T-helper 9 cell (primary cell): ENCODE measurements at regions not wholly inside any gene's neighbourhood (a gene's known extent, or its start where the extent isn't known, plus 50 kb on each side); places are given as distances from the start of the nearest gene placed in this dataset.
"Not testable (repeated sequence)": the region's sequence is repeated elsewhere in the genome, so short reads cannot be mapped to it uniquely, and the experiment has no call there.

Source experiments
- DNase-seq: peaks from one replicate; pipeline ENCODE4 v3.0.0-alpha.2; 2020

- DNase-seq = no peak
These were observed 58.3 kb upstream of the EEA1 start for GRCh38 chr12:92987362-92987761.

GRCh38 chr12:92987846-92988621 is 58.9 kb upstream of the EEA1 start:
- DNase-seq = no peak

- no peak for DNase-seq
These were observed 59.6 kb upstream of the EEA1 start for GRCh38 chr12:92988622-92989130.

- DNase-seq = no peak
These were observed 60.8 kb upstream of the EEA1 start for GRCh38 chr12:92989715-92990484.

- no peak for DNase-seq
These were observed 62.0 kb upstream of the EEA1 start for GRCh38 chr12:92991134-92991533.

- no peak for DNase-seq
These were observed 62.9 kb upstream of the EEA1 start for GRCh38 chr12:92992041-92992440.

- no peak for DNase-seq
These were observed 64.2 kb upstream of the EEA1 start for GRCh38 chr12:92993259-92993658.

GRCh38 chr12:92995258-92995903 is 66.3 kb upstream of the EEA1 start:
- DNase-seq = no peak

- DNase-seq = no peak
These were observed 70.9 kb upstream of the EEA1 start for GRCh38 chr12:93000026-93000425.

GRCh38 chr12:93001407-93001806 is 72.3 kb upstream of the EEA1 start:
- no peak for DNase-seq

- no peak for DNase-seq
These were observed 73.4 kb upstream of the EEA1 start for GRCh38 chr12:93002293-93003054.

- no peak for DNase-seq
These were observed 74.6 kb upstream of the EEA1 start for GRCh38 chr12:93003531-93004239.

- DNase-seq = no peak
These were observed 76.9 kb upstream of the EEA1 start for GRCh38 chr12:93005928-93006392.

GRCh38 chr12:93006471-93007208 is 77.5 kb upstream of the EEA1 start:
- no peak for DNase-seq

- no peak for DNase-seq
These were observed 78.4 kb upstream of the EEA1 start for GRCh38 chr12:93007544-93007943.

- DNase-seq = no peak
These were observed 79.1 kb upstream of the EEA1 start for GRCh38 chr12:93008044-93008778.

GRCh38 chr12:93008880-93009279 is 79.8 kb upstream of the EEA1 start:
- DNase-seq = not testable (repeated sequence)

- DNase-seq = no peak
These were observed 80.4 kb upstream of the EEA1 start for GRCh38 chr12:93009533-93009932.

- no peak for DNase-seq
These were observed 81.4 kb upstream of the EEA1 start for GRCh38 chr12:93010461-93010860.

GRCh38 chr12:93011100-93011499 is 82.0 kb upstream of the EEA1 start:
- no peak for DNase-seq
